ENCODE measurements at regions not wholly inside any gene's neighbourhood (a gene's known extent, or its start where the extent isn't known, plus 50 kb on each side); places are given as distances from the start of the nearest gene placed in this dataset.
"Not testable (repeated sequence)": the region's sequence is repeated elsewhere in the genome, so short reads cannot be mapped to it uniquely, and the experiment has no call there.

- no peak overlapping the region for H3K4me3 ChIP-seq (replicated peaks; ENCODE audit: low read depth, low read length)
- TF ChIP-seq CTCF (IDR thresholded peaks at IDR 0.05; ENCODE audit: low read length, missing control alignments) = no peak
- DNase-seq (ENCODE audit: low read depth) = no peak
These were observed 53.5 kb downstream of the FOXD2 start for GRCh38 chr1:47491341-47491753.

- no peak overlapping the region for H3K4me3 ChIP-seq (replicated peaks; ENCODE audit: low read depth, low read length)
- no peak for TF ChIP-seq CTCF (IDR thresholded peaks at IDR 0.05; ENCODE audit: low read length, missing control alignments)
- DNase-seq (ENCODE audit: low read depth) = no peak
These were observed 57.4 kb downstream of the FOXD2 start for GRCh38 chr1:47495176-47495713.

GRCh38 chr1:47498551-47498950 is 60.7 kb downstream of the FOXD2 start:
- no peak for TF ChIP-seq CTCF (IDR thresholded peaks at IDR 0.05; ENCODE audit: low read length, missing control alignments)
- DNase-seq (ENCODE audit: low read depth) = no peak
- H3K4me3 ChIP-seq (replicated peaks; ENCODE audit: low read depth, low read length) = no peak overlapping the region

- DNase-seq (ENCODE audit: low read depth) = no peak
- TF ChIP-seq CTCF (IDR thresholded peaks at IDR 0.05; ENCODE audit: low read length, missing control alignments) = no peak
- no peak overlapping the region for H3K4me3 ChIP-seq (replicated peaks; ENCODE audit: low read depth, low read length)
These were observed 63.2 kb downstream of the FOXD2 start for GRCh38 chr1:47501069-47501468.

- TF ChIP-seq CTCF (IDR thresholded peaks at IDR 0.05; ENCODE audit: low read length, missing control alignments) = no peak
- no peak overlapping the region for H3K4me3 ChIP-seq (replicated peaks; ENCODE audit: low read depth, low read length)
- no peak for DNase-seq (ENCODE audit: low read depth)
These were observed 65.0 kb downstream of the FOXD2 start for GRCh38 chr1:47502746-47503370.

- DNase-seq (ENCODE audit: low read depth); H3K4me3 ChIP-seq (replicated peaks; ENCODE audit: low read depth, low read length): not testable (repeated sequence)
These were observed 67.0 kb downstream of the FOXD2 start for GRCh38 chr1:47504840-47505239.

- TF ChIP-seq CTCF (IDR thresholded peaks at IDR 0.05; ENCODE audit: low read length, missing control alignments) = no peak
- no peak overlapping the region for H3K4me3 ChIP-seq (replicated peaks; ENCODE audit: low read depth, low read length)
- DNase-seq (ENCODE audit: low read depth) = no peak
These were observed 67.4 kb downstream of the FOXD2 start for GRCh38 chr1:47505267-47505666.

All from fibroblast of pulmonary artery (primary cell).